Natural killer cell (primary cell): ENCODE measurements at regions not wholly inside any gene's neighbourhood (a gene's known extent, or its start where the extent isn't known, plus 50 kb on each side); places are given as distances from the start of the nearest gene placed in this dataset.
A peak's percentile ranks its signal among the peaks of the same experiment; 100 is the strongest.

Experiments used
- ATAC-seq, 3 donors: fragments of 150-1000 bp in 2 of 3; fragments of 200-7000 bp in 1 of 3; cut with Tn5 transposase; 1 replicate in 1 of 3; 2 replicates in 2 of 3; pipeline ENCODE4 v1.10.0; 2021; ENCODE audit warnings: mild to moderate bottlenecking in 2 of 3, moderate library complexity in 2 of 3
- DNase-seq, 2 donors: peaks; one replicate each; pipeline versions ENCODE4 v3.0.0 to v3.0.0-alpha.2; 2013 to 2021; ENCODE audit warnings: mixed read lengths in 1 of 2
- H3K27ac ChIP-seq: one replicate; pipeline ENCODE4 v1.5.1; 2013; ENCODE audit warnings: mild to moderate bottlenecking, low read length
- H3K27me3 ChIP-seq: one replicate; pipeline ENCODE4 v1.6.1; 2013; ENCODE audit warnings: low read length; ENCODE audit not compliant: control insufficient read depth, insufficient read depth
- H3K36me3 ChIP-seq: one replicate; pipeline ENCODE4 v1.6.1; 2013; ENCODE audit warnings: low read length; ENCODE audit not compliant: control insufficient read depth, insufficient read depth
- H3K4me1 ChIP-seq: one replicate; pipeline ENCODE4 v1.6.1; 2013; ENCODE audit warnings: low read length; ENCODE audit not compliant: control insufficient read depth, insufficient read depth
- H3K4me3 ChIP-seq: one replicate; pipeline ENCODE4 v1.5.1; 2013; ENCODE audit warnings: low read length
- H3K9me3 ChIP-seq: one replicate; pipeline ENCODE4 v1.6.1; 2013; ENCODE audit warnings: low read length; ENCODE audit not compliant: control insufficient read depth, insufficient read depth
- H3K27ac Mint-ChIP-seq, 2 donors: one replicate each; pipeline ENCODE4 v1.8.0; 2022; ENCODE audit warnings: mild to moderate bottlenecking in 2 of 2, mixed read lengths in 2 of 2, moderate library complexity in 1 of 2
- H3K27me3 Mint-ChIP-seq, 2 donors: one replicate each; pipeline ENCODE4 v1.8.0; 2022; ENCODE audit warnings: low read depth in 2 of 2, mixed read lengths in 2 of 2
- H3K36me3 Mint-ChIP-seq: one replicate; pipeline ENCODE4 v1.8.0; 2022; ENCODE audit warnings: mixed read lengths
- H3K4me1 Mint-ChIP-seq, 2 donors: one replicate each; pipeline ENCODE4 v1.8.0; 2022; ENCODE audit warnings: mixed read lengths in 2 of 2
- H3K4me3 Mint-ChIP-seq: one replicate; pipeline ENCODE4 v1.8.0; 2022; ENCODE audit warnings: mild to moderate bottlenecking, moderate library complexity, mixed read lengths
- H3K9me3 Mint-ChIP-seq, 2 donors: one replicate each; pipeline ENCODE4 v1.8.0; 2022; ENCODE audit warnings: mixed read lengths in 2 of 2
- WGBS: methylation state at CpG from one replicate; pipeline ENCODE4 v1.1.7; 2013; ENCODE audit warnings: missing lambda C conversion rate; ENCODE audit not compliant: insufficient coverage; 5-methylcytosine and 5-hydroxymethylcytosine counted together
- intact Hi-C: fragments of 100-400 bp; cut with micrococcal nuclease; formaldehyde crosslinking; loops from one replicate; pipeline ENCODE4 v1.14.2; 2022
- TF ChIP-seq, protein P1 (sequence below): fragments of 200-600 bp; IDR thresholded peaks from one replicate; pipeline ENCODE4 v1.8.0; 2022; ENCODE audit warnings: antibody characterized with exemption

DNA sequence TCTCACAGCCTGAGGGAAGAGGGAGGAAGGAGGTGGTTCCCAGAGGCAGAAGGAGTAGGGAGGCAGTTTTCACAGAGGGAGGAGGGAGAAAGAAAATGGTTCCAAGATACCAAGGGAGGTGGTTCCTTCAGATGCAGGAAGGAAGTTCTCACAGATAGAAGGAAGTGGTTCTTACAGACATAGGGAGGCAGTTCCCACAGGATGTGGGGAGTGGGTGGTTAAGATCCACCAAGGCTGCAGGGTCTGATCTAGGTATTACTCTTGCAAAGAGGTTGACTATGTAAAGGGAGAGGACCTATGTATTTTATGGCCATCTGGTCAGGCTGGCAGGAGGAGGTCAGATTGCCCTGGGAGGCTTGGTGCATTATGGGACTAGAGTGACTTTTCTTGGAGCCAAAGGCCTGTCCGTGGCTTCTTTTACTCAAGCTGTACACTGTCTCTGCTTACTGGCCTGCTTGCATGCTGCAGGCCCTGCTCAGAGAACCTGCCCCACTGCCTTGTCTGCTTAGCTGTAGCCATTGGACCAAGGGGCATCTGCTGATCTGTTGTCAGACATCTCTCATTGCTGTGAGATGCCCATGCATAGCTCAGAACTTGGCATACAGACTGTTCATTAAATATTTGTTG lies 283.7 kb downstream of the DHX35 start:
- no peak for DNase-seq
- 82% methylated on average over 1 of the region's 1 CpG for WGBS
- Histone ChIP-seq H3K36me3 (no peaks in the 10 kb centered on the region), H3K4me3 (no peak overlapping the region), H3K27ac (no peak overlapping the region), H3K4me1 (peaks cover 10% of the 10 kb centered on the region), H3K27me3 (no peaks in the 10 kb centered on the region), H3K9me3 (no peaks in the 10 kb centered on the region)
- TF ChIP-seq, protein P1, sequence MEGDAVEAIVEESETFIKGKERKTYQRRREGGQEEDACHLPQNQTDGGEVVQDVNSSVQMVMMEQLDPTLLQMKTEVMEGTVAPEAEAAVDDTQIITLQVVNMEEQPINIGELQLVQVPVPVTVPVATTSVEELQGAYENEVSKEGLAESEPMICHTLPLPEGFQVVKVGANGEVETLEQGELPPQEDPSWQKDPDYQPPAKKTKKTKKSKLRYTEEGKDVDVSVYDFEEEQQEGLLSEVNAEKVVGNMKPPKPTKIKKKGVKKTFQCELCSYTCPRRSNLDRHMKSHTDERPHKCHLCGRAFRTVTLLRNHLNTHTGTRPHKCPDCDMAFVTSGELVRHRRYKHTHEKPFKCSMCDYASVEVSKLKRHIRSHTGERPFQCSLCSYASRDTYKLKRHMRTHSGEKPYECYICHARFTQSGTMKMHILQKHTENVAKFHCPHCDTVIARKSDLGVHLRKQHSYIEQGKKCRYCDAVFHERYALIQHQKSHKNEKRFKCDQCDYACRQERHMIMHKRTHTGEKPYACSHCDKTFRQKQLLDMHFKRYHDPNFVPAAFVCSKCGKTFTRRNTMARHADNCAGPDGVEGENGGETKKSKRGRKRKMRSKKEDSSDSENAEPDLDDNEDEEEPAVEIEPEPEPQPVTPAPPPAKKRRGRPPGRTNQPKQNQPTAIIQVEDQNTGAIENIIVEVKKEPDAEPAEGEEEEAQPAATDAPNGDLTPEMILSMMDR, result no peak
- no peaks in the 10 kb centered on the region for H3K36me3 Mint-ChIP-seq
- H3K27ac Mint-ChIP-seq, result peak overlapping the region; percentile 19 to 79
- H3K4me1 Mint-ChIP-seq, result peaks cover 48 to 53% of the 10 kb centered on the region in 2 donors
- no peaks in the 10 kb centered on the region for H3K27me3 Mint-ChIP-seq
- H3K9me3 Mint-ChIP-seq, result peaks cover 4 to 5% of the 10 kb centered on the region in 2 donors
- intact Hi-C loops, result no loop called here
- H3K4me3 Mint-ChIP-seq, result peak overlapping the region; percentile 50
- peak in 1 of 3 donors; percentile 12 for ATAC-seq

DNA sequence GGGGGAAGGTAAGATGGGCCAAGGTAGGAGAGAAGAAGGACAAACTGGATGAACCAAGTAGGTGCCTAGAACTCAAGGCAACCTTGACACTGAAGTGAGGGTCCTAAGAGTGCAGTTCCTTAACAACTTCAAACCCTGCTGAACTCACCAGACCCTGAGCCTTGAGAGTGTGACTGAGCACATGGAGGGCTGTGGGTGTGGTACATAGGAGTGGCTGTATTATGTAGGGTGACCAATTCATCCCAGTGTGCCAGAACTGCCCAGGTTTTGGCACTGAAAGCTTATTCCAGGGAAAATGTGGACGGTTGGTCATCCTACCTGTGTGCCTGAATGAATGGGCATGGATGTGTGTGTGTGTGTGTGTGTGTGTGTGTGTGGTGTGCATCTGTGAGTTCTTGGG lies 281.8 kb downstream of the DHX35 start:
- Histone ChIP-seq H3K4me1 (peaks cover 10% of the 10 kb centered on the region), H3K27me3 (no peaks in the 10 kb centered on the region), H3K27ac (no peak overlapping the region), H3K36me3 (no peaks in the 10 kb centered on the region), H3K4me3 (no peak overlapping the region), H3K9me3 (no peaks in the 10 kb centered on the region)
- peaks cover 39 to 44% of the 10 kb centered on the region in 2 donors for H3K4me1 Mint-ChIP-seq
- intact Hi-C loops, result no loop called here
- ATAC-seq (no peak), DNase-seq (no peak)
- H3K36me3 Mint-ChIP-seq, result no peaks in the 10 kb centered on the region
- peaks cover 0 to 7% of the 10 kb centered on the region in 2 donors for H3K27me3 Mint-ChIP-seq
- WGBS, result 89% methylated on average over 1 of the region's 1 CpG
- H3K27ac Mint-ChIP-seq, result no peak overlapping the region
- H3K4me3 Mint-ChIP-seq, result peak overlapping the region; percentile 35
- H3K9me3 Mint-ChIP-seq, result peaks cover 4 to 5% of the 10 kb centered on the region in 2 donors
- TF ChIP-seq, protein P1, result no peak

DNA sequence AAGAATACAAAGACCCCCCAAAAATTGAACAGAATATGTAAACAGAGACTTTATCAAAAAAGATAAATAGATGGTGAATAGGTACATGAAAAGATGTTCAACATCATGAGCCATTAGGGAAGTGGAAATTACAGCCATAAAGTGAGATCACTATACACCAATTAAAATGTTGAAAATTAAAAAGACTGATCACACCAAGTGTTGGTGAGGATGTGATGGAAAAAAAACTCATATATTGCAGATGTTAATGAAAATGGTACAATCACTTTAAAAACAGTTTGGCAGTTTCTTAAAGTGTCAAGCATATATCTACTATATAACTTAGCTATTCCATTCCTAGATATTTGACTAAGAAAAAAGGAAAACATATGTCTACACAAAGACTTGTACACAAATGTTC lies 280.5 kb downstream of the DHX35 start:
- TF ChIP-seq, protein P1, result no peak
- Mint-ChIP-seq H3K27me3 (peaks cover 0 to 7% of the 10 kb centered on the region in 2 donors), H3K9me3 (peaks cover 4 to 5% of the 10 kb centered on the region in 2 donors), H3K27ac (no peak overlapping the region), H3K36me3 (no peaks in the 10 kb centered on the region), H3K4me1 (peaks cover 26 to 35% of the 10 kb centered on the region in 2 donors), H3K4me3 (no peak overlapping the region)
- Histone ChIP-seq H3K36me3 (no peaks in the 10 kb centered on the region), H3K27me3 (no peaks in the 10 kb centered on the region), H3K27ac (no peak overlapping the region), H3K4me3 (no peak overlapping the region), H3K9me3 (no peaks in the 10 kb centered on the region), H3K4me1 (peaks cover 10% of the 10 kb centered on the region)
- DNase-seq, result no peak
- no peak for ATAC-seq
- intact Hi-C loops, result no loop called here

DNA sequence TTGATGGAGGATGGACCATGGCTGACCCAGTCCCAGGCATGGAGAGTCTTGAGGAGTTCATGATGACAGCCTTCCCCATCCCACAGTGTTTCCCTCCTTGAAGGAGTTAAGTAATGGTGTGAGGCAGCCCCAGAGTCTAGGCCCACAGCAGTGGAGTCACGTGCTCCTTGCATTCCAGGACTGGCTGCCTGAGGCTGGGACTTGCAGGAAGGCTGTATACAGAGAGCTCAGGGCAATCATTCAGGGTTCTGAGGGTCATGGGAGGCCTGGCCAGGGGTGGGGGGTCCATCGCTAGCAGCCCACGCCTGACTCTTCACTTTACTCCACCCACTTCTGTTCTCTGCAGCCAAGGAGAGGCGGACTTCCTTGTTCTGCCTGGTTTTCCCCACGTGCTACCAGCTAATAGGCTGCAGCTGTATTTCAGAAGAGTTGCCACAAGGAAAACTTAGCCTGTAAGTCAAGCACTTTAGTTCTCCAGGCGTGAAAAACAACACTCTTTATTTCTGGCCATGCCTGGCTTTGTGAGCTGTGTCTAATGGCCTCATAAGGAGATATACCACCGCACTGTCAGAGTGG lies 272.5 kb downstream of the DHX35 start:
- Mint-ChIP-seq H3K27me3 (peaks cover 0 to 4% of the 10 kb centered on the region in 2 donors), H3K27ac (no peak overlapping the region), H3K9me3 (no peaks in the 10 kb centered on the region), H3K4me1 (no peaks in the 10 kb centered on the region), H3K36me3 (no peaks in the 10 kb centered on the region), H3K4me3 (no peak overlapping the region)
- H3K27me3 ChIP-seq, result no peaks in the 10 kb centered on the region
- H3K27ac ChIP-seq, result no peak overlapping the region
- 83% methylated on average over 7 of the region's 7 CpGs for WGBS
- DNase-seq (no peak), ATAC-seq (no peak)
- intact Hi-C loops, result no loop called here
- H3K4me3 ChIP-seq, result no peak overlapping the region
- TF ChIP-seq, protein P1, result no peak
- no peaks in the 10 kb centered on the region for H3K4me1 ChIP-seq
- H3K9me3 ChIP-seq, result no peaks in the 10 kb centered on the region
- H3K36me3 ChIP-seq, result no peaks in the 10 kb centered on the region
